Activated CD8-positive, alpha-beta T cell treated with anti-CD3 and anti-CD28 coated beads for 36 hours (primary cell): ENCODE measurements at regions not wholly inside any gene's neighbourhood (a gene's known extent, or its start where the extent isn't known, plus 50 kb on each side); places are given as distances from the start of the nearest gene placed in this dataset.

Experiments used
- ATAC-seq: fragments of 200-7000 bp; cut with Tn5 transposase; one replicate; pipeline ENCODE4 v1.10.0; 2021; ENCODE audit warnings: mild to moderate bottlenecking, moderate library complexity
- CTCF ChIA-PET: fragments of 350-600 bp; sonication (Branson Sonifier 250); formaldehyde crosslinking; loops from one replicate; lab custom pipeline; 2021; ENCODE audit warnings: antibody characterized with exemption; lab: Charles Lee
- POLR2A ChIA-PET: fragments of 350-600 bp; sonication (Branson Sonifier 250); formaldehyde crosslinking; loops from one replicate; lab custom pipeline; 2021; ENCODE audit warnings: antibody characterized with exemption; lab: Charles Lee
- DNase-seq: peaks from one replicate; pipeline ENCODE4 v3.0.0-alpha.2; 2020
- H3K27ac Mint-ChIP-seq: one replicate; pipeline ENCODE4 v1.8.0; 2021; ENCODE audit warnings: mild to moderate bottlenecking, mixed read lengths
- H3K27me3 Mint-ChIP-seq: one replicate; pipeline ENCODE4 v1.8.0; 2021; ENCODE audit warnings: mixed read lengths
- H3K36me3 Mint-ChIP-seq: one replicate; pipeline ENCODE4 v1.8.0; 2021; ENCODE audit warnings: low read depth, mixed read lengths
- H3K4me1 Mint-ChIP-seq: one replicate; pipeline ENCODE4 v1.8.0; 2021; ENCODE audit warnings: low read depth, mixed read lengths
- H3K4me3 Mint-ChIP-seq: one replicate; pipeline ENCODE4 v1.8.0; 2021; ENCODE audit warnings: mild to moderate bottlenecking, moderate library complexity, mixed read lengths
- H3K9me3 Mint-ChIP-seq: one replicate; pipeline ENCODE4 v1.8.0; 2021; ENCODE audit warnings: mixed read lengths
- intact Hi-C: fragments of 100-400 bp; cut with micrococcal nuclease; formaldehyde crosslinking; loops from one replicate; pipeline ENCODE4 v1.10.0; 2022
- TF ChIP-seq, protein P1 (sequence below): fragments of 200-600 bp; IDR thresholded peaks from one replicate; pipeline ENCODE4 v1.8.0; 2022; ENCODE audit warnings: antibody characterized with exemption, mild to moderate bottlenecking

GRCh38 chr13:31927219-31927653 lies 104.3 kb upstream of the FRY start:
- Mint-ChIP-seq H3K4me1 (no peaks in the 10 kb centered on the region), H3K4me3 (no peak overlapping the region), H3K9me3 (no peaks in the 10 kb centered on the region), H3K27ac (no peak overlapping the region), H3K36me3 (no peaks in the 10 kb centered on the region), H3K27me3 (peaks cover 1% of the 10 kb centered on the region)
- DNase-seq (no peak), ATAC-seq (no peak)
- intact Hi-C loops = no loop called here
- TF ChIP-seq, protein P1, sequence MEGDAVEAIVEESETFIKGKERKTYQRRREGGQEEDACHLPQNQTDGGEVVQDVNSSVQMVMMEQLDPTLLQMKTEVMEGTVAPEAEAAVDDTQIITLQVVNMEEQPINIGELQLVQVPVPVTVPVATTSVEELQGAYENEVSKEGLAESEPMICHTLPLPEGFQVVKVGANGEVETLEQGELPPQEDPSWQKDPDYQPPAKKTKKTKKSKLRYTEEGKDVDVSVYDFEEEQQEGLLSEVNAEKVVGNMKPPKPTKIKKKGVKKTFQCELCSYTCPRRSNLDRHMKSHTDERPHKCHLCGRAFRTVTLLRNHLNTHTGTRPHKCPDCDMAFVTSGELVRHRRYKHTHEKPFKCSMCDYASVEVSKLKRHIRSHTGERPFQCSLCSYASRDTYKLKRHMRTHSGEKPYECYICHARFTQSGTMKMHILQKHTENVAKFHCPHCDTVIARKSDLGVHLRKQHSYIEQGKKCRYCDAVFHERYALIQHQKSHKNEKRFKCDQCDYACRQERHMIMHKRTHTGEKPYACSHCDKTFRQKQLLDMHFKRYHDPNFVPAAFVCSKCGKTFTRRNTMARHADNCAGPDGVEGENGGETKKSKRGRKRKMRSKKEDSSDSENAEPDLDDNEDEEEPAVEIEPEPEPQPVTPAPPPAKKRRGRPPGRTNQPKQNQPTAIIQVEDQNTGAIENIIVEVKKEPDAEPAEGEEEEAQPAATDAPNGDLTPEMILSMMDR = no peak
- ChIA-PET POLR2A (no interaction called here), CTCF (interaction anchor here (1.2 kb wide), 1 partner anchor 17 kb away, joined by 3 read pairs; no protein-coding TSS in a partner anchor)

- no peaks in the 10 kb centered on the region for H3K36me3 Mint-ChIP-seq
- ChIA-PET CTCF (interaction anchor here (2.2 kb wide), 1 partner anchor 19 kb away, joined by 11 read pairs; no protein-coding TSS in a partner anchor), POLR2A (no interaction called here)
- H3K27me3 Mint-ChIP-seq = peaks cover 1% of the 10 kb centered on the region
- H3K4me3 Mint-ChIP-seq = no peak overlapping the region
- intact Hi-C loops = no loop called here
- H3K4me1 Mint-ChIP-seq = no peaks in the 10 kb centered on the region
- ATAC-seq = no peak
- H3K9me3 Mint-ChIP-seq = no peaks in the 10 kb centered on the region
- H3K27ac Mint-ChIP-seq = no peak overlapping the region
- DNase-seq = no peak
- TF ChIP-seq, protein P1 = no peak
Measured at GRCh38 chr13:31929031-31929770, 102.4 kb upstream of the FRY start.

- no peak for ATAC-seq
- Mint-ChIP-seq H3K4me3 (no peak overlapping the region), H3K27me3 (peaks cover 1% of the 10 kb centered on the region), H3K4me1 (no peaks in the 10 kb centered on the region), H3K9me3 (no peaks in the 10 kb centered on the region), H3K27ac (no peak overlapping the region), H3K36me3 (no peaks in the 10 kb centered on the region)
- CTCF ChIA-PET = interaction anchor here (1.7 kb wide), 1 partner anchor 20 kb away, joined by 9 read pairs; no protein-coding TSS in a partner anchor
- no peak for DNase-seq
- POLR2A ChIA-PET = no interaction called here
- intact Hi-C loops = no loop called here
- TF ChIP-seq, protein P1 = no peak
Measured at GRCh38 chr13:31930490-31930889, 101.1 kb upstream of the FRY start.

DNA sequence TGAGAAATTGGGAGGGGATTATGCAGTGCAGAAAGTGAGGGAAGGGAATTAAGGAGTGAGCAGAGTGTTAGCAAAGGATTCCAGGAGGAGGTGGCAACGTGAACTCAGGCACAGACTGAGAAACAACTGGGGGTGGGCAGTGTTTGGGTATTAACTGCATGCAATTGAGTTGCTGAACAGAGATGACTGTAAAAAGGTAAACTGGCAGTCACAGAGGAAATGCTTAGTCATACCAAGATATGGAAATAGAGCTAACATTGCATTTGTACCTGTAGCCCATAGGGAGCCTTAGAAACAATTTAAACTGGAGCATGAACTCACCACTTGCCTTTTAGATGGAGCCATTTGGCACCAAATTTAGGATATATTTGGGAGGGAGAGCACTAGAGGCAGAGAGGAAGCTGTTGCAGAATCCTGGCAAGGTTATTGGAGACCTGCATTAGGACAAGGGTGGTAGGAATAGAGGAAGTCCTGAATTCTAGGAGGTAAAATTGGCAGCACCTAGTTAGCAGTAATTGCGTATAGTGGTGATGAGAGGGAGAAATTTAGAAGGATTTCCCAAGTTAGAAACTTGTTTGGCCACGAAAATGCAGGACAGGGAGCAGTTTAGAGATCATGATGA lies 100.6 kb upstream of the FRY start:
- DNase-seq (peak; percentile 14), ATAC-seq (peak; percentile 85)
- Mint-ChIP-seq H3K27me3 (peaks cover 1% of the 10 kb centered on the region), H3K4me1 (no peaks in the 10 kb centered on the region), H3K27ac (no peak overlapping the region), H3K4me3 (no peak overlapping the region), H3K9me3 (no peaks in the 10 kb centered on the region), H3K36me3 (no peaks in the 10 kb centered on the region)
- POLR2A ChIA-PET = interaction anchor here (0.5 kb wide), 1 partner anchor 58 kb away, joined by 3 read pairs; no protein-coding TSS in a partner anchor
- CTCF ChIA-PET = interaction anchor here (1.7 kb wide), 1 partner anchor 21 kb away, joined by 9 read pairs; no protein-coding TSS in a partner anchor
- intact Hi-C loops = no loop called here
- TF ChIP-seq, protein P1 = no peak

GRCh38 chr13:31937436-31937835 lies 94.1 kb upstream of the FRY start:
- intact Hi-C loops = no loop called here
- DNase-seq = no peak
- no peak for ATAC-seq
- no peaks in the 10 kb centered on the region for H3K4me1 Mint-ChIP-seq
- peaks cover 4% of the 10 kb centered on the region for H3K27me3 Mint-ChIP-seq
- CTCF ChIA-PET = no interaction called here
- POLR2A ChIA-PET = no interaction called here
- no peaks in the 10 kb centered on the region for H3K36me3 Mint-ChIP-seq
- H3K27ac Mint-ChIP-seq = no peak overlapping the region
- H3K4me3 Mint-ChIP-seq = no peak overlapping the region
- H3K9me3 Mint-ChIP-seq = no peaks in the 10 kb centered on the region
- TF ChIP-seq, protein P1 = no peak
